Sigmoid colon (tissue), 4 donors: ENCODE measurements at regions not wholly inside any gene's neighbourhood (a gene's known extent, or its start where the extent isn't known, plus 50 kb on each side); places are given as distances from the start of the nearest gene placed in this dataset.

Experiments
- EP300 ChIP-seq, 4 donors: sonication (generic); formaldehyde crosslinking; IDR thresholded peaks; one replicate each; pipeline ENCODE4 v1.6.1; 2017; ENCODE audit warnings: antibody characterized with exemption in 4 of 4
- POLR2A ChIP-seq, 2 donors: fragments of 450-650 bp; IDR thresholded peaks; one replicate each; pipeline ENCODE4 v1.6.1; 2016; ENCODE audit warnings: antibody characterized with exemption in 2 of 2, mild to moderate bottlenecking in 2 of 2, moderate library complexity in 2 of 2
- TF ChIP-seq, protein P1 (sequence below), 4 experiments: fragments of 450-650 bp in 3 of 4; fragments of 200-600 bp in 1 of 4; IDR thresholded peaks; one replicate each; pipeline ENCODE4 v1.5.1; 2016 to 2019; ENCODE audit warnings: antibody characterized with exemption in 4 of 4, mild to moderate bottlenecking in 3 of 4, moderate library complexity in 2 of 4

DNA sequence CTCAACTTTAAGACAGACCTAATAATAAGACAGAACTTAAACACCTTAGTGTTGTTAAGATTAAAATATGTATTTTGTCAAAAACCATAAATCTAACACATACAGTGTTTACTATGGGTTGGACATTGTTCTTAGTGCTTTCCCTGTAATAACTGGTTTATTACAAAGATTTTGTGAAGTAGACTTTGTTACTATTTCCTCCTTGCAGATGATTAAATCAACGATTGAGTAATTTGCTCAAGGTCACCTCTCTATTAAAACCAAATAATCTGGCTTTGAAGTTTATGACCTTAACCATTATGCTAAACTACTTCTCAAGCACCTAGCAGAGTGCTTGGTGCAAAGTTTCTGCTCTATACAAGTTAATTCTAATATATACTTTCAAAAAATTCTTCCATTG, 102.7 kb upstream of the FAM3C start:
- no peak for TF ChIP-seq EP300 (IDR thresholded peaks at IDR 0.05)
- TF ChIP-seq, protein P1, sequence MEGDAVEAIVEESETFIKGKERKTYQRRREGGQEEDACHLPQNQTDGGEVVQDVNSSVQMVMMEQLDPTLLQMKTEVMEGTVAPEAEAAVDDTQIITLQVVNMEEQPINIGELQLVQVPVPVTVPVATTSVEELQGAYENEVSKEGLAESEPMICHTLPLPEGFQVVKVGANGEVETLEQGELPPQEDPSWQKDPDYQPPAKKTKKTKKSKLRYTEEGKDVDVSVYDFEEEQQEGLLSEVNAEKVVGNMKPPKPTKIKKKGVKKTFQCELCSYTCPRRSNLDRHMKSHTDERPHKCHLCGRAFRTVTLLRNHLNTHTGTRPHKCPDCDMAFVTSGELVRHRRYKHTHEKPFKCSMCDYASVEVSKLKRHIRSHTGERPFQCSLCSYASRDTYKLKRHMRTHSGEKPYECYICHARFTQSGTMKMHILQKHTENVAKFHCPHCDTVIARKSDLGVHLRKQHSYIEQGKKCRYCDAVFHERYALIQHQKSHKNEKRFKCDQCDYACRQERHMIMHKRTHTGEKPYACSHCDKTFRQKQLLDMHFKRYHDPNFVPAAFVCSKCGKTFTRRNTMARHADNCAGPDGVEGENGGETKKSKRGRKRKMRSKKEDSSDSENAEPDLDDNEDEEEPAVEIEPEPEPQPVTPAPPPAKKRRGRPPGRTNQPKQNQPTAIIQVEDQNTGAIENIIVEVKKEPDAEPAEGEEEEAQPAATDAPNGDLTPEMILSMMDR (IDR thresholded peaks at IDR 0.05), result no peak
- no peak for TF ChIP-seq POLR2A (IDR thresholded peaks at IDR 0.05)
